ENCODE measurements at regions not wholly inside any gene's neighbourhood (a gene's known extent, or its start where the extent isn't known, plus 50 kb on each side); places are given as distances from the start of the nearest gene placed in this dataset.
A peak's percentile ranks its signal among the peaks of the same experiment; 100 is the strongest.

DNA sequence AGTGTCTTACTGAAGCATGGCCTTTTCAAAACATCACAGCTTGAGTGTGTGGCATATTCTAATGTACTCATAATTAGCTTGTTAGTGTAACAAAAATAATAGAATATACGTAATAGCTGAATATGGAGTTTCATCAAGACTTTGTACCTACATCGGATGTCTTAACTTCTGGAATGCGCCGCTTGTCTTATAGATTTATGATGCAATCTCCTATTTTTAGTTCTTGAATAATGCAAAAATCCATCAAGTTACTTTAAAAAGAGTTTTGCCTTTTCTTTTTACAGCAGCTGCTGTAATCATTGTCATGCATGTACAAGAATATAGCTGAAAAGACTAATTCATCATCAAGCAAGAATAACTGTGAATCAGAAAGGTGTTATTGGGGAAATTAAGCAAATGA is 140.7 kb upstream of the SCN7A start:
- DNase-seq, result no peak

DNA sequence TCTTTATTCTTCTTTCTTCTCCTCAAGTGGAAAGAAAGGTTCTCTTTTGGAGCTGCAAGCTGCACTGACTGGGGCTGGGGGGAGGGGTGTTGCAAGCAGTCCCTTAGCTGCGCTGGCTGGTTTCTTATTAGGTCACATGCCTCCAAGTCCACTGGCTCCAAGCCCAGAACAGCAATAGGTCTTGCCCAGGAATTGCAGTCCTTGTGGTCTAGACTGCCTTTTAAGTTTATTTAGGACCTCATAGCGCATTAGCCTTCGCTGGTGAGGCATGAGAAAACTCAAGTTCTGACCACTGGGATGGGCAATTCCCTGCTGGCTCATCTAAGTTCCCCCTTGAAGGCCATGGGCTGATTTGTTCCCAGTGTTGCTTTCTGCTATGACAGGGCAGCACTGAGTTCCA is 138.6 kb upstream of the SCN7A start:
- DNase-seq, result peak; percentile 33

DNA sequence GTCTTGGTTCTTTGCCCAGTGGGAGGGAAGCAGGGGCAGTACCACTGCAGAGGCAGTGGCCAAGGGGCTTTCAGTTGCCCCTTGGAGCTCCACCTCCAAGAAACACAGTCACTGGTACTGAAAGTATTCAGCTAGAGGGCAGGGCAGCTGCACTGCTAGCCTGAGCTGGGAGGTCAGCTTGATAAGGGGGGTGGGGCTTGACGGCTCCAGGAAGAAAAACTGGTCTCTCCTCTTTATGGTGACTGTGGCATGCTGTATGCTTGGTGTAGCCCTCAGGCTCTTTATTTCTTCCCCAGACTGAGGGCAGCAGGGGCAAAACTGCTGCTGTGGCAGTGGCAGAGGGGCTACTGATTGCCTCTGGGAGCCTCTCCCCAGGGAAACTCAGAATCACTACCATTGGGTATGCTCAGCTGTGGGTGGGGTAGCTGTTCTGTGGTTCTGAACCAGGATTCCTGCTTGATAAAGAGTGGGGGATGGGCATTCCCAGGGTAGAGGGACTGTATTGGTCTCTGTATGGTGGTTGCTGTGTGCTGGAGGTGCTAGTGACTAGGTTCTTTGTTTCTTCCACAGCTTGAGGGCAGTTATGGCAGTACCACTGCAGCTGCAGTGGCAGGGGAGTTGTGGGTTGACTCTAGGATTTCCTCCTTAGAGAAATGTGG is 134.6 kb upstream of the SCN7A start:
- DNase-seq, result peak; percentile 38

DNA sequence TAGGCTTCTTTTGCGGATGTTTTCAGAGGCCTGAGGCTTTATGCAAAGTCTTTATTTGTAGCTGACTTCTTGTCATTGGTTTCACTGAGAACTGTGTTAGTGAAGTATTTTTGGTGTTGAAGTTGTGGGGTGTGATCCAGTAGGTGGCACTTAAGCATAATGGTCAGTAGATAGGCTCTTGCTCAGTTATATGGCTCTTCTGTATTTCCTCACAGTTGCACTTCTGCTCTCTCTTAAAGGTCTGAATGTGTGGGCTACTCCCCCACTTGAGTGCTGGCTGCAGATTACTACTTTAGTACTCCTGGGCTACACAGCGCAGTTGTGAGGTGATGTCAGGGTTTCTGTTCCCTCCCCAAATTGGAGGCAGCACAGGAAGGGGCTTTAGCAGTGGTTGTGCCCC is 133.8 kb upstream of the SCN7A start:
- DNase-seq, result peak; percentile 18

DNA sequence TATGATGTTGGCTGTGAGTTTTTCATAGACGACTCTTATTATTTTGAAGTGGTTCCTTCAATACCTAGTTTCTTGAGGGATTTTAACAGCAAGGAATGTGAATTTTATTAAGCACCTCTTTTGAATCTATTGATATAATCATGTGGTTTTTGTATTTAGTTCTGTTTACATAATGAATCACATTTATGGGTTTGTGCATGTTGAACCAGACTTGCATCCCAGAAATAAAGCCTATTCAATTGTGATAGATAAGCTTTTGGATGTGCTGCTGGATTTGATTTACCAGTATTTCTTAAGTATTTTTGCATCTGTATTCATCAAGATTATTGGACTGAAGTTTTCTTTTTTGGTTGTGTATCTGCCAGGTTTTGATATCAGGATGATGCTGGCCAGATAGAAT is 131.6 kb upstream of the SCN7A start:
- DNase-seq, result peak; percentile 17

DNA sequence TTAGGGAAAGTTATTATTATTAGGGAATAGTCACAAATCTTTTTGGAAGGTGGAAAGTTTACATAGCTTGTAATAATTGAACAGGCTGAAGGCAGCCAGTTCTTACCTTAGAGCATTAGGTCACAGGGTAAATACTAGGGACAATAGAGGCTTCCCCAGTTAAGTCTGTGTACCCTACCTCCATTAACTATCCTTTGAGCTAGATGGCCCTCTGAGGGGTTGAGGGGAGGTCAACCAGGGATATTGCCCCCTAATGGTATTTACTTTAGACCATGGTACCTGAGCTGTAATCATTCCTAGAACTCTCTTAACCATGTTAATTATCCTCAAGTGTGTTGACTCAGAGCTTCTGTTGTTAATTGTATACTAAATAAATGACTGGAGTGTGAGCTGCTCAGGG is 120.5 kb upstream of the SCN7A start:
- DNase-seq, result peak; percentile 90

DNA sequence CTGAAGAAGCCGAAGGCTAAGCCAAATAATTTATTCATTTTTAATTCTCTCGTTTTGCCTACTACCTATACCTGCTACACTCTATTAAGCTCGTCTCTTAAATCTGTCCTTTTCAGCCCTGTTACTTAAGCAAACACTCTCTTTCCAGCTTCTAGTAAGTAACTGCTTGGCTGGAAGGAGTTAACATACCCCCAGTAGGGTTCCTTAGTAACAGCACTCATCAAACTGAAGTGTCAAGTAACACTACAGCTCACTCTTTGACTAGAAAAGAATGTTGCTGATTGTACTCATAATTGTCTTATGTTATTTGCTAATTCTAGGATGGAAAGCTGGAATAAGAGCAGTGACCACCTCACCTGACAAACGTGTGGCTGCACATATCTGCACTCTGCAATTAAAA is 120.0 kb upstream of the SCN7A start:
- peak; percentile 65 for DNase-seq

DNA sequence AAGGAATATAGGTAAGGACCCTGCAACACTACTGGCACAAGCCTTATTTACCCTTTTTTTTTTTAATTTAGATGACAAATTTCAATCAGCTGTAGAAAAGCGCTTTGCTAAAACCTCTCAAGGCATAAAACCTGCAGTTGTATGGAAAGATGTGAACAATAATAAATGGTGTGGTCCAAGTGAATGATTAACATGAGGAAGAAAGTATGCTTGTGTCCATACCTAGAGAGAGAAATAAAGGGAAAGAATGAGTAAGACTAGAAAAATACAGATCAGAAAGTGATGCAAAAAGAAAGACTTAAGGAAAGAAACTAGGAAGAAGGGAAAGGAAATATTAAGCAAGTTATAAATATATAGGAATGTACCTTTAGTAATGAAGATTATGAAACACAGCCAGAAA is 119.2 kb upstream of the SCN7A start:
- DNase-seq, result peak; percentile 64

DNA sequence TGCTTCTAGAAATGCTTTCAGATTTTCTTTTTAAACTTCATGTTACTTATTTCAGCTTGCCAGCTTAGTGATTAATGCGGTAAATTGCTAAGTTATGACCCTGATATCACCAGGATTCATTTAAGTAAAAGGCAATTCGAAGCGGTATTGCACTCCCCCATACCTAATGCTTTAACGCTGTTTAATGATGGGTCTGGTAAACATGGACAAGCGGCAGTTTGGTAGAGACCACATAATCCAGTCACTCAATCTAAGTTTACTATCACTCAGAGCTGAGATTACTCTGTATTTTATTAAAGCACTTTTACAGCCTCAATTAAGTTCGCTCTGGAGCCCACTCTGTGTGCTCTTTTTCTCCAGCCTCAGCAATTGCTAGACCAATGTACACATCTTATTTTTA is 118.2 kb upstream of the SCN7A start:
- DNase-seq, result no peak

DNA sequence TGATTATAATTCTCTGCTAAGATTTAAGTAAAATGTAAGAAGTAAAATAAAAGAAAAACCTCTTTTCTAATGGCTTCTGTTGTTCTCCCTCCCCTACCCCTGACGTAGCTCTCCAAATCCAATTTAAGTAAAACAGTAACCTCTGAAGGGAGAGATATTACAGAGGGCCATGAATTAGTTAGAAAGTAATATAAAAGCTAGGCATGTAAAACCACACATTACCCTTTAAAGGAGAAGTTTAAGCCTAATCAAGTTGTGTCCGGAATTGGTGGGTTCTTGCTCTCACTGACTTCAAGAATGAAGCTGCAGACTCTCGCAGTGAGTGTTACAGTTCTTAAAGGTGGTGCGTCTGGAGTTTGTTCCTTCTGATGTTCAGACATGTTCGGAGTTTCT is 116.9 kb upstream of the SCN7A start:
- no peak for DNase-seq

DNA sequence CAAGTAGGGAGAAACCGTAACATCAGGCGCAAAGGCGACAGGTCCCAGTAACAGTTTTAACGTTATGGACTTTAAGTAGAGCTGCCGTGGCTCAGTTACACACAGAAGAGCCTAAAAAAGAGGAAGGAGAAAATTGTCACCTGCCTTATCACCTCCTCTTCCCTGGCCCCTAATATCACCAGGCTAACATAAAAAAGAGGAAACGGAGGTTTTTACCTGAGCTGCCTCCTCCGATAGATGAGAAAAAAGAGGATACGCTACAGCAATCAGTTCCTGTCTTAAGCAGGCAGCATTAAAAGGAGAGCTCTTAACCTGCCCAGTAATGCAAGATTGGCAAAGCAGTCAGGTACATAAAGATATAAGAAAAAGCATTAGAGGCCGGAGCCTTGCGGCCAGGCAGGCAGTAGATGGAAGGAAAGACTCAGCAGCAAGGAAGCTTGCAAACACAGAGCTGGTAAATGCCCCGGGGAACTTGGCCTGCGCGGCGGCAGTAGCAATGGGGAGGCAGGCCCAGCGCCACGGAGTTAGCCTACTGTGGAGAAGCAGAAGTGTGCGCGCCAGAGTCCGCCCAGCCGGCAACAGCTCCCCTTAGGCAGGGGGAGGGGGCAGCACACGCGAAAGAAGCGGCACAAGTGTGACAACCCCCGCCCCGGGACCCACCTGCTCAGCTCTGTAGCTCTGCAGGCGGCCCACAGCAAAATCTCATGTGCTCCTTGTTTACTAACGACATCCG is 116.3 kb upstream of the SCN7A start:
- no peak for DNase-seq

DNA sequence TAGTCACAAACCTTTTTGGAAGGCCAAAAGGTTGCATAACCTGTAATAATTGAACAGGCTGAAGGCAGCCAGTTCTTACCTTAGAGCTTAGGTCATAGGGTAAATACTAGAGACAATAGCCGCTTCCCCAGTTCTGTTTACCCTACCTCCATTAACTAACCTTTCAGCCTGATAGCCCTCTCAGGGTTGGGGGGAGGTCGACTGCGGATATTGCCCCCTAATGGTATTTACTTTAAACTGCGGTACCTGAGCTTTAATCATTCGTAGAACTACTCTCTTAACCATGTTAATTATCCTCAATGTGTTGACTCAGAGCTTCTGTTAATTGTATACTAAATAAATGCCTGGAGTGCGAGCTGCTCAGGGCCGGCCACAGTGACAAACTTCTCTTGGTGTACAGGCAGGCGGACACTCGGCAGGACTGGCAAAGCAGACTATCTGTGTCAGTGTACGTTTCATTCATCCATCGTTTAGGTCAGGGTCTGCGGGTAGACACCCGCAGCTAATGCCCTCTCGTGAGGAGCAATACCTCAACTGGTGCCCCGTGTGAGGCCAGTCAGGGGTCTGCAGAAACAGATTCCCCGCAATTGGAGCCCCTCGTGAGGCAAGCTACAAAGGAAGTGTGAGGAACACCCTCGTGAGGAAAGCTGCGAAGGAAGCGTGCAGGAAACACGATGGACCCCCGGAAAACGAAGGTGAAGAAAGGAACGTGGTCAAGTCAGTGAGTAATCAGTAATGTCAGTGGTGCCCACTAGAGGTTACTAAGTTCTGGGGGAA is 115.3 kb upstream of the SCN7A start:
- DNase-seq, result peak; percentile 95

DNA sequence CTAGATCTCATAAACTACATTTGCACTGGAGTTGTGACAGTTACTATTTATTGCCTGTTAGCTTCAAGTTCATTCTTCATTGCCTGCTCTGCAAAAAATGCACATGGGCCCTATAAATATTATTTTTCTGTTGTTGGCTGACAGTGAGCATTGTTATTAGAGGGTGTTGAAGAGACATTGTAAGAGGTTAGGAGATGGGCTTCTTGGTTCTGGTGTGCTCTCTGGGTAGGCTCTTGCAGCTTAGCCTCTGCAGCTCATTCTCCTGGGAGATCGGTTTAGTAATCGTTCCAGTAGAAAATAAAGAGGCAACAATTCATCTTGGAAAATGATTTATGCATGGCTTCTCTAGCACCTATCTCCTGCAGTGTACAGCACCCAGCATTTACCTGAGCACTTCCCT is 113.8 kb upstream of the SCN7A start:
- no peak for DNase-seq

DNA sequence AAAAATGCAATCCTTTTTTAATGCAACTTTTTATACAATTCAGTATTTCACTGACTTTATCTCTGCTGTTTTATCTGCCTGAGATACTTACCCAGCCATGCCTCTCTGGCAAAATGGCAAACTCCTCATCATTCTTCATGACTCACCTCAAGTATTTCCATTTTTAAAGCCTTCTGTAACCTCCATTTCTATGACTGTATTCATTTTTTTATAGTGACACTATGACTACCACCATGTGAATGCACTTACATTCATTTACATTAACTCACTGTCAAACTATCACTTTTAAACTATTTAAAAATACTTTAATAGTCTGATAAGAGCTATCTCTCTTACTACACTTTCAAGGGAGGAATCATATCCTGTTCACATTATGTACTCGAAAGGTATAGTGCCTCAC is 99.4 kb upstream of the SCN7A start:
- DNase-seq, result no peak

DNA sequence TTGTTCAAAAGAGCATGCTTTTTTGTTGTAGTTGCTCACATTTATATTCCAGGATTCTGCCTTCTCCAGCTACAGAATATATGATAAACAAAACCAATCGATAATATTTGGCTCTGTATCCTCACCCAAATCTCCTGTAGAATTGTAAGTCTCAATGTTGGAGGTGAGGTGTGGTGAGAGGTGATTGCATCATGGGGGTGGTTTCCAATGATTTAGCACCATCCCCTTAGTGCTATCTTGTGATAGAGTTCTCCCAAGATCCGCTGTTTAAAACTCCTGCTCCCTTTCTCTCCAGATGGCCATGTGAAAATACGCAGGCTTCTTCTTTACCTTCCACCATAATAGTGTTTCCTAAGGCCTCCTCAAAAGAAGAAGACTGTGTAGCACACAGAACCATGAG is 98.7 kb upstream of the SCN7A start:
- DNase-seq, result no peak

DNA sequence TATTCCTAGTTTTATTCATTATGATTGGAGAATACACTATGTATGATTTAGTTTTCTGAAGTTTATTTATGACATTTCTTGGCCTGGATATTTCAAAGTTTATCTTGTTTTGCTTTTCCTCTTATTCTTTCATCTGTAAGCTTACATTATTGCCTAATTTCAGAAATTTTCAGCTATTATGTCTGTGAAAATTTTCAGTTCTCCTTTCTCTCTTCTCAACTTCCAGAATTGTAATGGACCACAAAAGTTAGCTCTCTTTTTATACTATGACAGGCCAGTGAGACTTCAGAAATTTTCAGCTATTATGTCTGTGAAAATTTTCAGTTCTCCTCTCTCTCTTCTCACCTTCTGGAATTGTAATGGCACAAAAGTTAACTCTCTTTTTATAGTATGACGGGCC is 97.2 kb upstream of the SCN7A start:
- no peak for DNase-seq

DNA sequence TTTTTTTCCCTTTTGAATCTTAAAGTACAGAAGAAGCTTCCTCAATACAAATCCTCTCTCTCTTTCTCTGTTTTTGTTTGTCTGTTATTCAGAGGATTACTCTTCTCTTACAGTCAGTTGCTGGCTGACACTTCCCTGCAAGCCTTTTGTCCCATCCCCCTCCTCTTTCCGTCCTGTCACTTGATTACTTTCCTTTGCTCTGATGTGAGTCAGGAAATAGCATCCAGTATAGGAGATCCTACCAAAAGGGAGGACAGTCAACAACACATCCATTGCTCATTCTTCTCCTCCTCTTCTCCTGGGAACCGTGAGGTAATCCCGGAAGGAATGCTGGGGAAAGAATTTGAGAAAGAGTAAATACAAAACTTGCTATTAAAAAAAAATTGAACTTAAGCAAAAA is 79.3 kb upstream of the SCN7A start:
- peak; percentile 85 for DNase-seq

DNA sequence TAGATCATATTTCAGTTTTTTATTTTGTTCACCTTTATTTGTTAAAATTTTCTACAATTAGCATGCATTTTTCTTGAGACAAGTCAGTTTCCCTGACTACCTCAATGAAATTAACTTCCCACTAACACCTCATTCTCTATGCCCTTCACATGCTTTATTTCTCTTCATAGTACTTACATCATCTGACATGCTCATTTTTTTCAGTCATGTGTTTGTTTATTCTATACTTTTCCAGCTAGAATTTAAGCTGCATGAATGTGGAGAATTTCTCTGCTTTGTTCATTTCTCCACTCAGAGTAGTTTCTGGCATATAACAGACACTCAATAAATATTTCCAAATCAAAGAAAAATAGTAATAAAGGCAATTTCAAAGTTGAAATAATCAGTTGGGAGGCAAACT is 78.9 kb upstream of the SCN7A start:
- peak; percentile 47 for DNase-seq

DNA sequence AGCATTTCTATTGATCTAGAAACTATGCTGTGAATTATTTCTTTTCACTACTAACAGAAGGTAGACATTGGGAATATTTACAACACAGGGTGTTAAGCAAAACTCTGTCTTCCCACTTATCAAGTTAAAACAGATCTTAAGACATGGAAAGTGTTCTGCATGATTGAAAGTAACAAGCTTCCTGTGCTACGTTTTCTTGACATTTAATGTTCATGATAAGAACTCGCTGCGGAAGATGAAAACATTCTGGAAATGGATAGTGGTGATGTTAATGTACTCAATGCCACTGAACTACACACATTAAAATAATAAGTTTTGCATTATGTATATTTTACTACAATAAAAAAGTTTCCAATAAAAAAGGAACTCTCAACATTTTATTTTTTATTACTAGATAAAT is 74.4 kb upstream of the SCN7A start:
- no peak for DNase-seq

DNA sequence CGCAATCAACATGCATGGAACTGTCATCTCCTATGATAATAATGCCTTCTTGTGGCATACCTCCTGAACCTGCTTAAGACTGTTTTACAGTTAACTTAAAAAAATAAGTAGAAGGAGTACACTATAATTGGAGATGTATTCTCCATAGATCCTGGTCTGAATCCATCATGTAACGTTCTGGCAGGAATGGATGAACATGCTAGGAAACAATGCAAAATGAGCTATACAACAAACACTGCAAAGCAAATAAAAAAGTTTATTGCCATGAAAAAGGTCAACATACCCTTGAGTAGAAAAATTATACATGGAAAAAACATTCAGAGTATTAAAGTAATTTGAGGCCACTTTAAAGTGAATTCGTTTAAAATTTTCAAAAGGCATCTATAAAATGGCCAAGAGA is 71.5 kb upstream of the SCN7A start:
- no peak for DNase-seq

DNA sequence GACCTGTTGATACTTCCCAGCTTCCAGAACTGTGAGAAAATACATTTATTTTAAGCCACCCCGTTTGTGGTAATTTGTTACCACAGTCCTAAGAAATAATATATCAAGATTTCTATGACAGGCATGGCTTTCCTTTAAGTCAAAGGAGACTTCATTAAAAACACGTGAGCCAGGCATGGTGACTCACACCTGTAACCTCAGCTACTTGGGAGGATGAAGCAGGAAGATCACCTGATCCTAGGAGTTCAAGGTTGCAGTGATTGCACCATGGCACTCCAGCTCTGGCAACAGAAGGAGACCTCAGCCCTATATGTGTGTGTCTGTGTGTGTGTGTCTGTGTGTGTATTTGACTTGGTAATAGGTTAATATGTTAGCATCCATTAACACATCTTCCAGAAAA is 69.8 kb upstream of the SCN7A start:
- no peak for DNase-seq

DNA sequence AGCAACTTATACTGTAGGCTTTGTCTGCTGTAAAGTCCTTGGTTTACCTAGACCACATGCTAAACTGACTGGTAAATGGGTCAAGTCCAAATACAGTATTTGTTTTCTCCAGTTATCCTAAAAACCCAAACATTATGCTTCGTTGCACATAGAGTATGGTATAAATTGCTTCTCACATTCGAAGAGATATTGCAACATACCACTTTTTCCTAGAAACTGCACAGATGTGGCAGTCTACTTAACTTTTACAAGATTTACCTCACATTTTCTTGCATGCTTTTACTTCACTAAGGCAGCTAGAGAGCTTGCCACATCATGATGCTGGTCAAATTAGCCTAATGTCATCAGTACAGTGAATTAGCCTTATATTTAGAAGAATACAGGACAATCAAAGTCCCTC is 66.0 kb upstream of the SCN7A start:
- DNase-seq, result no peak

DNA sequence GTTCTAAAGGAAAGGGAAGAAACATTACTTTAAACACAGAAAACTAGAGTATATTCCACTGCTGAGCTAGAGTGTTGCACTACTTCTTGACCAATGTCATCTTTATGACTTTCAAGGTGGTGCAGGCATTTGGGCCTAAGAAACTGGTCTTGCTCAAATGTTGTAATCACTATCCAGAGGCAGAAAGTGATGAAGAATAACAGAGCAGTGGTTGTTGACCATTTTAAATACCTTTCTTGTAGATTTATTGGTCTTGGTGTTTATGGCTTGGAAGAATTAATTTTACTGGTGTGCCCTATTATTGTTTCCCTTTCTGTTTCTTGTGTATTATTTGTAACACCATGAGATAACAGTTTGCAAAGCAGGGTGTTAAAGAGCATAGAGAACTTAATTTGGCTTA is 56.9 kb upstream of the SCN7A start:
- no peak for DNase-seq

DNA sequence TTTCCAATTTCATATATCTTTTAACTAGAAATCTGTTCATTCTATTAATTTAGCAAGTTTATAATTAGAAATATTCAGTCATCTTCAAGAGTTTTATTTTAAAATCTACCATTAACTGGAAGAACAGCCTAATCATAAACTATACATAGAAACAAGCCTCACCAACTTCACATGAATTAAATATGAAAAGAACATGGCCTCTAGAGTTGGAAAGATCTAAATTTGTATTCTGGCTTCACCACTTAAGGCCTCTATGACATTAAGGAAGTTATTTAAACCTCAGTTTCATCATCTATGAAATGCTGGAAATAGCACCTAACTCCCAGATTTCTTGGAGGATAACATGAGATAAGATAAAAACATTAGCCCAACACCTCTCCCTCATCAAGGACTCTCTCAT is 51.4 kb upstream of the SCN7A start:
- no peak for DNase-seq
